GM19023 (cell line): ENCODE measurements at regions not wholly inside any gene's neighbourhood (a gene's known extent, or its start where the extent isn't known, plus 50 kb on each side); places are given as distances from the start of the nearest gene placed in this dataset.

ENCODE experiments used
- ATAC-seq: cut with Tn5 transposase; IDR thresholded peaks from one replicate; pipeline ENCODE4 v1.9.1; 2021; ENCODE audit warnings: mild to moderate bottlenecking, moderate library complexity; ENCODE audit not compliant: unreplicated experiment

DNA sequence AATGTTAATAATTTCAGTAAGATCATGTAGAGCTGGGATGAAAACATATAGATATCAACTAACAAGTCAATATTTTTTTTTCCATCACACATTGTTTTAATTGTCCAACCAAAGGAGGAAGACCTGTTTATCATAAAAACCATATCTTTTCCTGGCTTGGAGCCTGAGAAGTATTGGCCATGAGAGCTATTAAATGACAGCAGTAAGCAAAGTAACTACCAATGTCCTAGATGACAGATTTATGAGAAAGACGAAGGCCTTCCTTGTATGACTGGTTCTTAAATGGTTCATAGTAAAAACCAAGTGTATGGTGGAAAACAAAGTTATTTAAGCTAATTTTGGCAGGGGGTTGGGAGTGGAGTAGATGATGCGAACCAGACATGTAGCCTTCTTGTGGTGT, 1147.1 kb upstream of the TENM4 start:
- ATAC-seq: no peak

DNA sequence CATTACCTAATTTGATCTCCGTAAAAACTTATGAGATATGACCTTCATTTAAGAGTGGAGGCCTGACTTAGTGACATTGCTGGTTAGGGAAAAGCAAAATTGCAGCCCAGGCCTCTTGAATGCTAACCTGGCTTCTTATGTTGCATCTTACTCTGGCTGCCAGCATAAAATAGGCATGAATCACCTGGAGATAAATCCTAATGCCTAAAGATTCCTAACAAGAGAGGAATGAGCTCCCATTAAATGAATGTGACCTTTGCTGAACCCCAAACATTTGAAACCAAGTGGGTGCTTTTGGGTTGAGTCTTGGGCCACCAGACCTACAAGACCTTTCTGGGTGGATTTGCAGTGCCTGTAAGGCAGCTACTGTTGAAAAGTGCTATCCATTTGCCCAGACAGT, 1145.6 kb upstream of the TENM4 start:
- ATAC-seq: no peak

GRCh38 chr11:80584661-80585060, 1143.8 kb upstream of the TENM4 start:
- ATAC-seq: no peak

DNA sequence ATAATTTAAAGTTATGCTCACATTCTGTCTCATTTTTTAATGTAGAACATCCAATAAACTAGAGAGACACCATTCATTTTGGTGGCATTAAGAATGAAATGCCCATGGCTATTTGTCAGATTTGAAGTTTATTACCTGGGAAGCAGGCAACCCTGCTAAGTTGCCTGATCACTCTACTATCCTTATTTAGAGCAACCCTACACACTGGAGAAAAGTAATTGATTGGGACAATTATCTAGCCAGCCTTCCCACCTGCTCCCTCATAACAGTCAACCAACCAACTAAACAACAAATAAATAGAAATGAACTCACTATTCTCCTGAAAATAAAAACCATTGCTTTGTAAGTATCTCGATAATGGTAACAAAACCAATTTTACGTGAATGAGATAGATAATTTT, 1129.0 kb upstream of the TENM4 start:
- no peak for ATAC-seq

DNA sequence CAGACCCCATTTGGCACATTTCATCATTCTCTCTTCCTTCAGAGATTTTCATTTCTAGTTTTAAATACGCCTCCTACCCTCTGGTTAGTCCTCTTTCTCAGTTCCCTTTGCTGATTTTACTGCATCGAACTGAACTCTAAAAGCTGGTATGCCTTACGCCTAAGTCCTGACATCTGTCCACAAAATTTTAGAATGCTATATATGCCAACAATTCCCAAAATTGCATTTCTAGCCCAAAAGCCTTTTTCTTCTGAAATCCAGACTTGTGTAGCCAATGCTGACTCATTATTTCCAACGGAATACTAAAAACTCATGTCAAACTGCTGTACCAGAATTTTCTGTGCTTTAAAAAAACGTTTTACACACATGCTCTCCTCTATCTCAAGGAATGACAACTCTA, 1124.4 kb upstream of the TENM4 start:
- ATAC-seq: no peak

DNA sequence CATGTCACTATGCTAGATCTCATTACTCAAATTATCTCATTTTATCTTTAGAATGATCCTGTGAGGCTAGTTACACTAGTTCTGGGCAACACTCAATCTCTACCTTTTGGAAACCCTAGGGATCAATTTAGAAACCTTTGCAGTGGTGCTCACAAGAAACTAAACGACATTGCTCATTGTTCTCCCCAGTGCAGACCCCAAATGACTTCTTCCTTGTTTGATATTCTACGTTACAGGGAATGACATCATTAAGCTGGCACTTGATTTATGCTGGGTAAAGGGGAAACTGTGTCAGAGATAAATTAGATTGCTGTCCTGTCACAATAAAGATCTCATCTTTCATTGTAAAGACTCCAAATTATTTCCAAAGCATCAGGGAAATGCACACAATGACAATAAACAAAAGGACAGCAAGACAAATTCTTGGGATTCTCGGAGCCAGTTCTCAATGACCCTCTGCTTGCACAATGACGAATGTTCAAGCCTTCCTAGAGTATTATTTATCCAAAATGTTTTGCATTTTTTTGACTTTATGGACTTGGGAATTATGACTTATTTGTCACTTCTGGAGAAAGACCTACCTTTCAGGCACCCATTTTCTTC, 1121.8 kb upstream of the TENM4 start:
- ATAC-seq: no peak

GRCh38 chr11:80559942-80560341, 1119.1 kb upstream of the TENM4 start:
- ATAC-seq: no peak

DNA sequence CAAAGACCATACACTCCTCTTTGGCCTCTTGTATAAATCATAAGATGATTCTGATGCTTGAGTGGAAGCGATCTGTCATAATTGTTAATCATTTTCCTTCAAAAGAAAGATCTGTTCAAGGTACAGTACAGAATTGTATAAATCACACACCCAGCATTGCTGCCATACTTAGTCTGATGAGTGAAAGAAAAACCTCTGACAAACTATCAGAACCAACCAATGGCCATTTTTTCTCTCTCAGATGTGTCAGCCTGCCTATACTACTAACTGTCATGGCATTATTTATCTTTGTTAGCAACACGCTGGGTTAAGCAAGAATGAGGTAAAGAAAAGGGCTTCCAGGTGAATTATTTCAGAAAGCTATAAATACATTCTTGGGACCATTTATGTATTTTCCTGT, 1112.7 kb upstream of the TENM4 start:
- no peak for ATAC-seq

DNA sequence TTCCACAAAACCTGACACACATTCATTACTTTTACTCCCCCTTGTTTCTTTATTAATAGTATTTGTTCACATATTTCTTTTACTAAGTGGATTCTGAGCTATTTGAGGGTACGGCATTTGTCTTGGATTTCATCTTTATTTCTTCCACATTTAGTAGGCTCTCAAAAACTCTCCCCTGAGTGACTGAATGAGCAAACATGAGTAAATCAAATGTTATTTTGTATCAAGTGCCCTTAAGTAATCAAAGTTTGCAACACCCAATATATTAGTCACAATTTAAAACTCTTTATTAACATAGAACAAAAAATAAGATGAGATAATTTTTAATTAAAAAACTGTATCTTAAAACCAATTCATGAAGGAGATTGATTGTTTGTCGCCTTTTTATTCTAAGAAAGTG, 1101.9 kb upstream of the TENM4 start:
- ATAC-seq: no peak

GRCh38 chr11:80538040-80538439, 1097.2 kb upstream of the TENM4 start:
- no peak for ATAC-seq

DNA sequence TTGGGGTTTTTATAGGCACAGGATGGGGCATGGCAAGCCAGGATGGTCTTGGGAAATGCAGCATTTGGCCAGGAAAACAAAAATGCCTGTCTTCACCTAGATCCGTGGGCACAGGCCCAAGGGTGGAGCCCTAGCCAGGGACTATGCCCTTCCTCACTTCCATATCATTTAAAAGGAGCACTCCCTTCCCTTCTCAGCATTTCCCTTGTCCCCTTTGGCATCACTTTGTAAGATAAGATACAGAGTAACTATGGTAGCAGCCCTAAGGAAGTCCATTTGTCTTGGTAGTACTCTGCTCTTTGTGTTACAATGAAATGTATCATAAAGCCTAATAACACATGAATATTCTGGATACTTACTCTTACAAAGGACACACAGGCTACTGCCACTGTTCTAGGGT, 1092.6 kb upstream of the TENM4 start:
- no peak for ATAC-seq

GRCh38 chr11:80532633-80533232, 1091.9 kb upstream of the TENM4 start:
- ATAC-seq: no peak

DNA sequence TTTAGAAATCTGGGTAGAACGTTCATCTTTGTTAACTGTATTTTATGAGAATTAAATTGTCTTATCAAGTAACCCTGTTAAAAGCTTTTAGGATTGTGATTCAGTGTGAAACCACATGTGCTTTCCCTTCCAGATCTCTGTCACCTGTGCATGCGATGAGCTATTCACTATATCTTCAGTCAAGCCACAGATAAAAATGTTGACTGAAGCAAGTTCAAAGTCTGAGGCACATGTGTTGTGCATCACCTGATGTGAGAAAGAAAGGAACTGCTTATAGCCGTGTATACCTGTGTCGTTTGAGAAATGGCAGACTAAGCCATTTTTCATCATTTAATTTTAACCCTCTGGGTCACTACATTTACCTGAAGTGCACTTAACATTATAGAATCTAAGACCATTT, 1088.9 kb upstream of the TENM4 start:
- no peak for ATAC-seq

- no peak for ATAC-seq
Observed at GRCh38 chr11:80525663-80526405, 1085.0 kb upstream of the TENM4 start.

GRCh38 chr11:80524349-80524748, 1083.5 kb upstream of the TENM4 start:
- no peak for ATAC-seq

GRCh38 chr11:80523057-80523456, 1082.2 kb upstream of the TENM4 start:
- no peak for ATAC-seq

DNA sequence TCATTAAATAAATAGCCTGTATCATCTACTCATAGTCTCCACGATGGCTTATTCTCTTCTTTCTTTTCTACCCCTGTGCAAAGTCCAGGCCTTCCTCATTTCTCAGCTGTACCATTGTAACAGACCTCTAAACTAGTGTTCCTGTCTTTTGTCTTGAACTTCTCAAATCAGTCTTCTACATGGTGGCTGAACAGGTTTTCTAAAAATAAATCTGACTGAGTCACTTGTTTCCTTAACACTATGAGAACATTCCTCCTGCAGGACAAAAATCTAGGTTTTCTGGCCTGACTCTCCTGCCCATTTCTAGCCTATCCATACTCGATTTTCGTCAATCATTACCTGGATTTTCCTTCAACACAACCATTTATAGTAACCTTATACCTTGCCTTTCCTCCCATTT, 1080.8 kb upstream of the TENM4 start:
- no peak for ATAC-seq

DNA sequence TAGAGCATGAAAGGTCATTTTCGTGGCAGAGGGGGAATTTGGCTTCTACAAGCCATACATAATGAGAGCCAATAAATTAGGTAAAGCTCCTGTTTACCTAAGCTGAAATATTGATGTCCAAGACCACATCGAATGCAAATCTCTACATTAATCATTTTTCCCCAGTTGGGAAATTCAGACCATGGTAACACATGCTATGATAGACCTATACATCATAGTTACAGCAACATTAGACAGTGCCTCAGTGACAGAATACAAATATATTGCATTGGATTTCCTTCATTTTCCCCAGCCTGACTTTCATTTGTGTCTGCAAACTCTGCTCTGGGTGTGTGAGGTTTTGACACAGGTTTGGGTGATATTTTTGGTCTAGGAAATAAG, 1079.7 kb upstream of the TENM4 start:
- ATAC-seq: no peak

GRCh38 chr11:80519596-80520506, 1079.0 kb upstream of the TENM4 start:
- ATAC-seq: no peak

GRCh38 chr11:80517701-80518100, 1076.9 kb upstream of the TENM4 start:
- ATAC-seq: no peak

- ATAC-seq: no peak
Observed at GRCh38 chr11:80515097-80515496, 1074.3 kb upstream of the TENM4 start.
